Astrocyte (in vitro differentiated cells and primary cell): ENCODE measurements at regions not wholly inside any gene's neighbourhood (a gene's known extent, or its start where the extent isn't known, plus 50 kb on each side); places are given as distances from the start of the nearest gene placed in this dataset.

ENCODE experiments used
- DNase-seq: peaks from one replicate; pipeline ENCODE4 v3.0.0-alpha.2; 2010; ENCODE audit warnings: low read depth
- FAIRE-seq: peaks from 2 replicates; lab custom pipeline; 2011; peaks lifted over from hg19 to GRCh38; lab: Jason Lieb, UNC
- H2AFZ ChIP-seq: 2 replicates; pipeline ENCODE4 v1.6.0; 2012; ENCODE audit warnings: low read depth, low read length, inconsistent platforms
- H3K27ac ChIP-seq: 2 replicates; pipeline ENCODE4 v1.5.1; 2011; ENCODE audit warnings: low read depth, low read length, inconsistent platforms
- H3K27me3 ChIP-seq: 2 replicates; pipeline ENCODE4 v1.6.0; 2011; ENCODE audit warnings: low read length, inconsistent platforms; ENCODE audit not compliant: insufficient read depth
- H3K36me3 ChIP-seq: 2 replicates; pipeline ENCODE4 v1.5.1; 2011; ENCODE audit warnings: low read length, inconsistent platforms; ENCODE audit not compliant: insufficient read depth
- H3K4me1 ChIP-seq: 2 replicates; pipeline ENCODE4 v1.5.1; 2011; ENCODE audit warnings: low read length, inconsistent platforms; ENCODE audit not compliant: insufficient read depth
- H3K4me2 ChIP-seq: 2 replicates; pipeline ENCODE4 v1.6.0; 2012; ENCODE audit warnings: low read length, inconsistent platforms
- H3K4me3 ChIP-seq: 2 replicates; pipeline ENCODE4 v1.5.1; 2011; ENCODE audit warnings: low read depth, mild to moderate bottlenecking, low read length, inconsistent platforms; ENCODE audit not compliant: insufficient read depth
- H3K79me2 ChIP-seq: 2 replicates; pipeline ENCODE4 v1.6.0; 2012; ENCODE audit warnings: mild to moderate bottlenecking, low read length, inconsistent platforms; ENCODE audit not compliant: insufficient read depth
- H3K9ac ChIP-seq: 2 replicates; pipeline ENCODE4 v1.6.0; 2012; ENCODE audit warnings: mild to moderate bottlenecking, low read length, inconsistent platforms
- H3K9me3 ChIP-seq: 2 replicates; pipeline ENCODE4 v1.5.1; 2012; ENCODE audit warnings: low read depth, mild to moderate bottlenecking, low read length, inconsistent platforms; ENCODE audit not compliant: insufficient read depth
- H4K20me1 ChIP-seq: 2 replicates; pipeline ENCODE4 v1.6.0; 2012; ENCODE audit warnings: low read length, inconsistent platforms; ENCODE audit not compliant: insufficient read depth
- H3K27ac Mint-ChIP-seq: one replicate; pipeline ENCODE4 v1.8.0; 2021; ENCODE audit warnings: mild to moderate bottlenecking, mixed read lengths; ENCODE audit not compliant: unreplicated experiment
- H3K27me3 Mint-ChIP-seq: one replicate; pipeline ENCODE4 v1.8.0; 2021; ENCODE audit warnings: low read depth, mixed read lengths; ENCODE audit not compliant: unreplicated experiment
- H3K36me3 Mint-ChIP-seq: one replicate; pipeline ENCODE4 v1.8.0; 2021; ENCODE audit warnings: low read depth, mixed read lengths; ENCODE audit not compliant: unreplicated experiment
- H3K4me1 Mint-ChIP-seq: one replicate; pipeline ENCODE4 v1.8.0; 2021; ENCODE audit warnings: low read depth, mixed read lengths; ENCODE audit not compliant: unreplicated experiment
- H3K4me3 Mint-ChIP-seq: one replicate; pipeline ENCODE4 v1.8.0; 2021; ENCODE audit warnings: mild to moderate bottlenecking, moderate library complexity, mixed read lengths; ENCODE audit not compliant: unreplicated experiment
- H3K9me3 Mint-ChIP-seq: one replicate; pipeline ENCODE4 v1.8.0; 2021; ENCODE audit warnings: mild to moderate bottlenecking, mixed read lengths; ENCODE audit not compliant: unreplicated experiment
- CTCF ChIP-seq: IDR thresholded peaks from 2 replicates; pipeline ENCODE4 v1.5.1; 2011; ENCODE audit warnings: low read depth, mild to moderate bottlenecking, inconsistent platforms, low read length, moderate library complexity; ENCODE audit not compliant: insufficient read depth
- EZH2 ChIP-seq: IDR thresholded peaks from 2 replicates; pipeline ENCODE4 v1.6.1; 2012; ENCODE audit warnings: mild to moderate bottlenecking, low read length, inconsistent platforms; ENCODE audit not compliant: insufficient read depth

- TF ChIP-seq CTCF, result no peak
- TF ChIP-seq EZH2, result no peak
- no peak overlapping the region for H3K4me3 ChIP-seq
- no peaks in the 10 kb centered on the region for H3K27me3 ChIP-seq
- no peaks in the 10 kb centered on the region for H3K9me3 ChIP-seq
- H2AFZ ChIP-seq, result no peak overlapping the region
- no peaks in the 10 kb centered on the region for H3K9me3 Mint-ChIP-seq
- FAIRE-seq, result no peak
- DNase-seq, result no peak
- H3K9ac ChIP-seq, result no peak overlapping the region
- no peaks in the 10 kb centered on the region for H3K27me3 Mint-ChIP-seq
- no peaks in the 10 kb centered on the region for H3K4me1 Mint-ChIP-seq
- no peak overlapping the region for H3K27ac ChIP-seq
- H3K36me3 ChIP-seq, result no peaks in the 10 kb centered on the region
- H4K20me1 ChIP-seq, result no peaks in the 10 kb centered on the region
- no peak overlapping the region for H3K4me3 Mint-ChIP-seq
- no peak overlapping the region for H3K4me2 ChIP-seq
- no peaks in the 10 kb centered on the region for H3K36me3 Mint-ChIP-seq
- H3K27ac Mint-ChIP-seq, result no peak overlapping the region
- H3K79me2 ChIP-seq, result no peaks in the 10 kb centered on the region
- H3K4me1 ChIP-seq, result no peaks in the 10 kb centered on the region
Observed at GRCh38 chr4:116906758-116907157, 178.6 kb downstream of the TRAM1L1 start.

- H3K9me3 Mint-ChIP-seq, result no peaks in the 10 kb centered on the region
Observed at GRCh38 chr4:116899561-116899960, 185.8 kb downstream of the TRAM1L1 start.

More at GRCh38 chr4:116899561-116899960, 185.8 kb downstream of the TRAM1L1 start:
- Mint-ChIP-seq H3K27ac (no peak overlapping the region), H3K36me3 (no peaks in the 10 kb centered on the region), H3K27me3 (no peaks in the 10 kb centered on the region), H3K4me1 (no peaks in the 10 kb centered on the region), H3K4me3 (no peak overlapping the region)
- Histone ChIP-seq H3K27ac (no peak overlapping the region), H3K9me3 (no peaks in the 10 kb centered on the region), H3K4me1 (no peaks in the 10 kb centered on the region), H4K20me1 (no peaks in the 10 kb centered on the region), H3K27me3 (no peaks in the 10 kb centered on the region), H3K79me2 (no peaks in the 10 kb centered on the region), H3K4me3 (no peak overlapping the region), H3K36me3 (no peaks in the 10 kb centered on the region), H3K9ac (no peak overlapping the region), H2AFZ (no peak overlapping the region), H3K4me2 (no peak overlapping the region)
- no peak for FAIRE-seq
- DNase-seq, result no peak
- TF ChIP-seq EZH2 (no peak), CTCF (no peak)
